ENCODE measurements at regions not wholly inside any gene's neighbourhood (a gene's known extent, or its start where the extent isn't known, plus 50 kb on each side); places are given as distances from the start of the nearest gene placed in this dataset.
"Not testable (repeated sequence)": the region's sequence is repeated elsewhere in the genome, so short reads cannot be mapped to it uniquely, and the experiment has no call there.

- not testable (repeated sequence) for TF ChIP-seq CTCF (IDR thresholded peaks at IDR 0.05; ENCODE audit: poor library complexity, severe bottlenecking); SMC3 (conservative IDR thresholded peaks at IDR 0.05; ENCODE audit: poor library complexity); EP300 (conservative IDR thresholded peaks at IDR 0.05; ENCODE audit: poor library complexity, severe bottlenecking); EZH2 (IDR thresholded peaks at IDR 0.05; ENCODE audit: borderline replicate concordance, insufficient read depth, low read length, poor library complexity, severe bottlenecking); TAF1 (IDR thresholded peaks at IDR 0.05; ENCODE audit: low read depth)
These were observed 105.5 kb downstream of the PPIAL4A start for GRCh38 chr1:120995025-120995424.
